ENCODE measurements at regions not wholly inside any gene's neighbourhood (a gene's known extent, or its start where the extent isn't known, plus 50 kb on each side); places are given as distances from the start of the nearest gene placed in this dataset.

- Histone ChIP-seq H3K4me2 (ENCODE audit: low read depth, low read length) (no peak overlapping the region), H2AFZ (ENCODE audit: low read length) (peak overlapping the region; percentile 58; the same call in 1 of the 2 replicates), H3K27me3 (replicated peaks; ENCODE audit: insufficient read depth, low read length) (no peaks in the 10 kb centered on the region), H3K9me2 (replicated peaks; ENCODE audit: insufficient read depth, low read length) (no peaks in the 10 kb centered on the region), H4K20me1 (ENCODE audit: insufficient read depth, low read length) (no peaks in the 10 kb centered on the region), H3K36me3 (replicated peaks; ENCODE audit: insufficient read depth, low read length) (no peaks in the 10 kb centered on the region), H3K79me2 (ENCODE audit: low read length) (no peaks in the 10 kb centered on the region), H3K9me3 (replicated peaks; ENCODE audit: insufficient read depth, low read length) (no peaks in the 10 kb centered on the region), H3F3A (ENCODE audit: insufficient read depth, low read length) (no peaks in the 10 kb centered on the region), H3K27ac (ENCODE audit: low read length) (no peak overlapping the region), H3K4me3 (ENCODE audit: low read length) (no peak overlapping the region), H3K9ac (ENCODE audit: low read length) (no peak overlapping the region), H3K4me1 (ENCODE audit: low read length) (peaks cover 7% of the 10 kb centered on the region)
- TF ChIP-seq EZH2phosphoT487 (IDR thresholded peaks at IDR 0.05; ENCODE audit: low read length) (no peak), CTCF (IDR thresholded peaks at IDR 0.05; ENCODE audit: low read length) (no peak), EZH2 (optimal IDR thresholded peaks at IDR 0.05; ENCODE audit: low read depth, low read length) (no peak)
- no peak for DNase-seq
Observed at GRCh38 chr3:27043328-27043955, 325.7 kb downstream of the NEK10 start.

- H3K4me3 ChIP-seq (ENCODE audit: low read length) = no peak overlapping the region
- H3K79me2 ChIP-seq (ENCODE audit: low read length) = no peaks in the 10 kb centered on the region
- no peaks in the 10 kb centered on the region for H3K9me2 ChIP-seq (replicated peaks; ENCODE audit: insufficient read depth, low read length)
- DNase-seq = no peak
- no peak overlapping the region for H2AFZ ChIP-seq (ENCODE audit: low read length)
- no peak for TF ChIP-seq EZH2 (optimal IDR thresholded peaks at IDR 0.05; ENCODE audit: low read depth, low read length)
- TF ChIP-seq EZH2phosphoT487 (IDR thresholded peaks at IDR 0.05; ENCODE audit: low read length) = no peak
- no peak for TF ChIP-seq CTCF (IDR thresholded peaks at IDR 0.05; ENCODE audit: low read length)
- no peak overlapping the region for H3K9ac ChIP-seq (ENCODE audit: low read length)
- no peaks in the 10 kb centered on the region for H3K36me3 ChIP-seq (replicated peaks; ENCODE audit: insufficient read depth, low read length)
- no peaks in the 10 kb centered on the region for H3F3A ChIP-seq (ENCODE audit: insufficient read depth, low read length)
- H3K4me2 ChIP-seq (ENCODE audit: low read depth, low read length) = no peak overlapping the region
- no peaks in the 10 kb centered on the region for H4K20me1 ChIP-seq (ENCODE audit: insufficient read depth, low read length)
- H3K4me1 ChIP-seq (ENCODE audit: low read length) = peaks cover 15% of the 10 kb centered on the region
- H3K27ac ChIP-seq (ENCODE audit: low read length) = no peak overlapping the region
- H3K27me3 ChIP-seq (replicated peaks; ENCODE audit: insufficient read depth, low read length) = no peaks in the 10 kb centered on the region
- H3K9me3 ChIP-seq (replicated peaks; ENCODE audit: insufficient read depth, low read length) = no peaks in the 10 kb centered on the region
Observed at GRCh38 chr3:27044931-27045481, 324.2 kb downstream of the NEK10 start.

GRCh38 chr3:27046351-27046750, 322.8 kb downstream of the NEK10 start:
- Histone ChIP-seq H3K27me3 (replicated peaks; ENCODE audit: insufficient read depth, low read length) (no peaks in the 10 kb centered on the region), H3K79me2 (ENCODE audit: low read length) (no peaks in the 10 kb centered on the region), H3K4me3 (ENCODE audit: low read length) (no peak overlapping the region), H3K9ac (ENCODE audit: low read length) (no peak overlapping the region), H3K4me1 (ENCODE audit: low read length) (peaks cover 24% of the 10 kb centered on the region), H3K9me3 (replicated peaks; ENCODE audit: insufficient read depth, low read length) (no peaks in the 10 kb centered on the region), H3K36me3 (replicated peaks; ENCODE audit: insufficient read depth, low read length) (no peaks in the 10 kb centered on the region), H3K9me2 (replicated peaks; ENCODE audit: insufficient read depth, low read length) (no peaks in the 10 kb centered on the region), H4K20me1 (ENCODE audit: insufficient read depth, low read length) (no peaks in the 10 kb centered on the region), H3F3A (ENCODE audit: insufficient read depth, low read length) (no peaks in the 10 kb centered on the region), H3K27ac (ENCODE audit: low read length) (no peak overlapping the region), H3K4me2 (ENCODE audit: low read depth, low read length) (no peak overlapping the region), H2AFZ (ENCODE audit: low read length) (no peak overlapping the region)
- DNase-seq = no peak
- no peak for TF ChIP-seq EZH2phosphoT487 (IDR thresholded peaks at IDR 0.05; ENCODE audit: low read length)
- no peak for TF ChIP-seq CTCF (IDR thresholded peaks at IDR 0.05; ENCODE audit: low read length)
- TF ChIP-seq EZH2 (optimal IDR thresholded peaks at IDR 0.05; ENCODE audit: low read depth, low read length) = no peak

Data from MM.1S (cell line).